OCI-LY7 (cell line): ENCODE measurements at regions not wholly inside any gene's neighbourhood (a gene's known extent, or its start where the extent isn't known, plus 50 kb on each side); places are given as distances from the start of the nearest gene placed in this dataset.

ENCODE experiments used
- BruUV-seq: library from RNA; stranded (reverse); fragments of 400-500 nt; replicated peaks from 2 replicates; lab custom pipeline; 2021; lab: Mats Ljungman, UMichigan
- CTCF ChIA-PET: fragments of 300-600 bp; sonication (Branson Sonifier 250); formaldehyde crosslinking; loops from one replicate; lab custom pipeline; 2022; ENCODE audit warnings: antibody characterized with exemption; ENCODE audit not compliant: unreplicated experiment; lab: Charles Lee
- POLR2A ChIA-PET: fragments of 300-600 bp; sonication (Branson Sonifier 250); formaldehyde crosslinking; loops from one replicate; lab custom pipeline; 2022; ENCODE audit warnings: antibody characterized with exemption; lab: Charles Lee
- DNase-seq: peaks from one replicate; pipeline ENCODE4 v3.0.0-alpha.2; 2015; ENCODE audit warnings: low spot score
- H2AFZ ChIP-seq: fragments of 200-600 bp; sonication (generic), shearing (Covaris generic); 2 replicates; pipeline ENCODE4 v1.6.1; 2014; ENCODE audit warnings: mild to moderate bottlenecking, antibody characterized with exemption, low read length, moderate library complexity
- H3K27ac ChIP-seq: fragments of 200-600 bp; sonication (generic); 2 replicates; pipeline ENCODE4 v1.5.1; 2014; ENCODE audit warnings: mixed run types, low read depth, mild to moderate bottlenecking, moderate library complexity, low read length, inconsistent platforms; ENCODE audit not compliant: poor library complexity, severe bottlenecking
- H3K36me3 ChIP-seq: fragments of 200-600 bp; sonication (generic); 2 replicates; pipeline ENCODE4 v1.6.1; 2014; ENCODE audit warnings: mild to moderate bottlenecking, antibody characterized with exemption, low read length, moderate library complexity, mixed read lengths; ENCODE audit not compliant: insufficient read depth
- H3K4me1 ChIP-seq: fragments of 200-600 bp; sonication (generic); 2 replicates; pipeline ENCODE4 v1.5.1; 2014; ENCODE audit warnings: mild to moderate bottlenecking, low read length; ENCODE audit not compliant: insufficient read depth, poor library complexity, severe bottlenecking
- H3K4me2 ChIP-seq: fragments of 200-600 bp; sonication (generic); 2 replicates; pipeline ENCODE4 v1.6.1; 2014; ENCODE audit warnings: mild to moderate bottlenecking, low read length
- H3K4me3 ChIP-seq: fragments of 200-600 bp; sonication (generic); 2 replicates; pipeline ENCODE4 v1.5.1; 2014; ENCODE audit warnings: mild to moderate bottlenecking, low read depth, low read length; ENCODE audit not compliant: poor library complexity, severe bottlenecking
- H3K79me2 ChIP-seq: fragments of 200-600 bp; sonication (generic); 2 replicates; pipeline ENCODE4 v1.6.1; 2016; ENCODE audit warnings: low read depth, mild to moderate bottlenecking, low read length, moderate library complexity, mixed read lengths; ENCODE audit not compliant: insufficient read depth
- H3K9me2 ChIP-seq: fragments of 200-600 bp; sonication (generic); 2 replicates; pipeline ENCODE4 v1.6.1; 2016; ENCODE audit warnings: mild to moderate bottlenecking, low read length, mixed read lengths; ENCODE audit not compliant: insufficient read depth
- H3K9me3 ChIP-seq: fragments of 200-600 bp; sonication (generic); 2 replicates; pipeline ENCODE4 v1.6.1; 2014; ENCODE audit warnings: mild to moderate bottlenecking, mixed run types, low read length, mixed read lengths
- H4K20me1 ChIP-seq: fragments of 200-600 bp; sonication (generic); 2 replicates; pipeline ENCODE4 v1.6.1; 2014; ENCODE audit warnings: mild to moderate bottlenecking, antibody characterized with exemption, low read length, moderate library complexity, mixed read lengths; ENCODE audit not compliant: insufficient read depth
- CTCF ChIP-seq: fragments of 200-600 bp; sonication (generic); conservative IDR thresholded peaks from 2 replicates; pipeline ENCODE4 v1.5.1; 2014; ENCODE audit warnings: mild to moderate bottlenecking, antibody characterized with exemption, low read length, moderate library complexity, mixed read lengths
- EZH2phosphoT487 ChIP-seq: fragments of 200-600 bp; sonication (generic); IDR thresholded peaks from 2 replicates; pipeline ENCODE4 v1.6.1; 2018; ENCODE audit warnings: low read depth, borderline replicate concordance, mild to moderate bottlenecking, mixed run types, antibody characterized with exemption, low read length, moderate library complexity, mixed read lengths
- intact Hi-C: fragments of 100-400 bp; cut with micrococcal nuclease; formaldehyde crosslinking; loops from one replicate; pipeline ENCODE4 v1.10.0; 2022; ENCODE audit not compliant: unreplicated experiment

- TF ChIP-seq CTCF (no peak), EZH2phosphoT487 (no peak)
- ChIA-PET POLR2A (interaction anchor here (0.6 kb wide), 1 partner anchor 44 kb away, joined by 4 read pairs; no protein-coding TSS in a partner anchor), CTCF (no interaction called here)
- intact Hi-C loops = no loop called here
- Histone ChIP-seq H3K4me2 (no peak overlapping the region), H3K79me2 (no peaks in the 10 kb centered on the region), H3K27ac (no peak overlapping the region), H4K20me1 (no peaks in the 10 kb centered on the region), H3K36me3 (no peaks in the 10 kb centered on the region), H2AFZ (no peak overlapping the region), H3K4me3 (no peak overlapping the region), H3K9me3 (no peaks in the 10 kb centered on the region), H3K9me2 (no peaks in the 10 kb centered on the region), H3K4me1 (no peaks in the 10 kb centered on the region)
- no peak for DNase-seq
- no TSS peak for BruUV-seq
Observed at GRCh38 chr15:35218215-35218614, 133.1 kb upstream of the NANOGP8 start.

GRCh38 chr15:35215093-35215492 lies 130.0 kb upstream of the NANOGP8 start:
- Histone ChIP-seq H3K4me1 (no peaks in the 10 kb centered on the region), H3K79me2 (no peaks in the 10 kb centered on the region), H3K27ac (no peak overlapping the region), H3K9me3 (no peaks in the 10 kb centered on the region), H3K9me2 (no peaks in the 10 kb centered on the region), H2AFZ (no peak overlapping the region), H3K36me3 (no peaks in the 10 kb centered on the region), H3K4me3 (no peak overlapping the region), H3K4me2 (no peak overlapping the region), H4K20me1 (no peaks in the 10 kb centered on the region)
- intact Hi-C loops = no loop called here
- no peak for TF ChIP-seq EZH2phosphoT487
- ChIA-PET POLR2A (no interaction called here), CTCF (no interaction called here)
- no peak for DNase-seq
- no TSS peak for BruUV-seq

GRCh38 chr15:35211240-35211902 lies 126.3 kb upstream of the NANOGP8 start:
- no peaks in the 10 kb centered on the region for H3K79me2 ChIP-seq
- no peaks in the 10 kb centered on the region for H3K4me1 ChIP-seq

More at GRCh38 chr15:35211240-35211902, 126.3 kb upstream of the NANOGP8 start:
- no peak for DNase-seq
- intact Hi-C loops = no loop called here
- H3K4me3 ChIP-seq = no peak overlapping the region
- no peaks in the 10 kb centered on the region for H3K9me3 ChIP-seq
- H2AFZ ChIP-seq = no peak overlapping the region
- no peak for TF ChIP-seq EZH2phosphoT487
- no TSS peak for BruUV-seq
- POLR2A ChIA-PET = interaction anchor here (0.6 kb wide), 1 partner anchor 753 kb away, joined by 3 read pairs; no protein-coding TSS in a partner anchor
- no peak overlapping the region for H3K27ac ChIP-seq
- H3K4me2 ChIP-seq = no peak overlapping the region
- no peaks in the 10 kb centered on the region for H3K9me2 ChIP-seq
- H3K36me3 ChIP-seq = no peaks in the 10 kb centered on the region
- H4K20me1 ChIP-seq = no peaks in the 10 kb centered on the region
- CTCF ChIA-PET = no interaction called here
